Suprapubic skin (tissue), 4 donors: ENCODE measurements at regions not wholly inside any gene's neighbourhood (a gene's known extent, or its start where the extent isn't known, plus 50 kb on each side); places are given as distances from the start of the nearest gene placed in this dataset.
"Not testable (repeated sequence)": the region's sequence is repeated elsewhere in the genome, so short reads cannot be mapped to it uniquely, and the experiment has no call there.

ENCODE experiments used
- EP300 ChIP-seq: sonication (generic); formaldehyde crosslinking; IDR thresholded peaks from one replicate; pipeline ENCODE4 v1.6.1; 2017; ENCODE audit warnings: antibody characterized with exemption
- POLR2A ChIP-seq, 2 donors: fragments of 450-650 bp; IDR thresholded peaks; one replicate each; pipeline ENCODE4 v1.6.1; 2017; ENCODE audit warnings: antibody characterized with exemption in 2 of 2, mild to moderate bottlenecking in 2 of 2, moderate library complexity in 2 of 2
- POLR2AphosphoS5 ChIP-seq, 3 donors: sonication (generic); formaldehyde crosslinking; IDR thresholded peaks; one replicate each; pipeline ENCODE4 v1.6.1; 2017; ENCODE audit warnings: antibody characterized with exemption in 3 of 3
- TF ChIP-seq, protein P1 (sequence below), 2 donors: fragments of 200-600 bp in 1 of 2; fragments of 450-650 bp in 1 of 2; sonication (generic) in 1 of 2; IDR thresholded peaks; one replicate each; pipeline ENCODE4 v1.5.1; 2016 to 2019; ENCODE audit warnings: antibody characterized with exemption in 2 of 2, mild to moderate bottlenecking in 1 of 2, moderate library complexity in 1 of 2

DNA sequence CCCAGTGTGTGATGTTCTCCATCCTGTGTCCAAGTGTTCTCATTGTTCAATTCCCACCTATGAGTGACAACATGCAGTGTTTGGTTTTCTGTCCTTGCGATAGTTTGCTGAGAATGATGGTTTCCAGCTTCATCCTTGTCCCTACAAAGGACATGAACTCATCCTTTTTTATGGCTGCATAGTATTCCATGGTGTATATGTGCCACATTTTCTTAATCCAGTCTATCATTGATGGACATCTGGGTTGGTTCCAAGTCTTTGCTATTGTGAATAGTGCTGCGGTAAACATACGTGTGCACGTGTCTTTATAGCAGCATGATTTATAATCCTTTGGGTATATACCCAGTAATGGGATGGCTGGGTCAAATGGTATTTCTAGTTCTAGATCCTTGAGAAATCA lies 134.3 kb downstream of the CCDC71L start:
- TF ChIP-seq, protein P1, sequence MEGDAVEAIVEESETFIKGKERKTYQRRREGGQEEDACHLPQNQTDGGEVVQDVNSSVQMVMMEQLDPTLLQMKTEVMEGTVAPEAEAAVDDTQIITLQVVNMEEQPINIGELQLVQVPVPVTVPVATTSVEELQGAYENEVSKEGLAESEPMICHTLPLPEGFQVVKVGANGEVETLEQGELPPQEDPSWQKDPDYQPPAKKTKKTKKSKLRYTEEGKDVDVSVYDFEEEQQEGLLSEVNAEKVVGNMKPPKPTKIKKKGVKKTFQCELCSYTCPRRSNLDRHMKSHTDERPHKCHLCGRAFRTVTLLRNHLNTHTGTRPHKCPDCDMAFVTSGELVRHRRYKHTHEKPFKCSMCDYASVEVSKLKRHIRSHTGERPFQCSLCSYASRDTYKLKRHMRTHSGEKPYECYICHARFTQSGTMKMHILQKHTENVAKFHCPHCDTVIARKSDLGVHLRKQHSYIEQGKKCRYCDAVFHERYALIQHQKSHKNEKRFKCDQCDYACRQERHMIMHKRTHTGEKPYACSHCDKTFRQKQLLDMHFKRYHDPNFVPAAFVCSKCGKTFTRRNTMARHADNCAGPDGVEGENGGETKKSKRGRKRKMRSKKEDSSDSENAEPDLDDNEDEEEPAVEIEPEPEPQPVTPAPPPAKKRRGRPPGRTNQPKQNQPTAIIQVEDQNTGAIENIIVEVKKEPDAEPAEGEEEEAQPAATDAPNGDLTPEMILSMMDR (IDR thresholded peaks at IDR 0.05), result not testable (repeated sequence)
- TF ChIP-seq POLR2AphosphoS5 (IDR thresholded peaks at IDR 0.05); POLR2A (IDR thresholded peaks at IDR 0.05); EP300: not testable (repeated sequence)
